ENCODE measurements at regions not wholly inside any gene's neighbourhood (a gene's known extent, or its start where the extent isn't known, plus 50 kb on each side); places are given as distances from the start of the nearest gene placed in this dataset.

- no peak for TF ChIP-seq EZH2 (IDR thresholded peaks at IDR 0.05; ENCODE audit: borderline replicate concordance, low read depth, low read length, severe bottlenecking)
- TF ChIP-seq CTCF (IDR thresholded peaks at IDR 0.05; ENCODE audit: extremely low read depth in 1 of 2, insufficient read depth in 1 of 2, low read depth in 1 of 2, low read length in 2 of 2), result no peak
- no peak for TF ChIP-seq POLR2A (IDR thresholded peaks at IDR 0.05; ENCODE audit: low read depth, low read length)
- TF ChIP-seq POLR2AphosphoS5 (IDR thresholded peaks at IDR 0.05; ENCODE audit: insufficient read depth, low read depth, low read length), result no peak
- no peak for TF ChIP-seq MYC (IDR thresholded peaks at IDR 0.05; ENCODE audit: low read depth, low read length)
- no peak for TF ChIP-seq JUN (IDR thresholded peaks at IDR 0.05; ENCODE audit: borderline replicate concordance, insufficient read depth, insufficient read length, low read depth)
These were observed 1011.8 kb upstream of the DDX18 start for GRCh38 chr2:116802671-116803070.
